Cardiac fibroblast (primary cell): ENCODE measurements at regions not wholly inside any gene's neighbourhood (a gene's known extent, or its start where the extent isn't known, plus 50 kb on each side); places are given as distances from the start of the nearest gene placed in this dataset.

Source experiments
- DNase-seq, 2 donors: peaks; one replicate each; pipeline versions ENCODE4 v3.0.0 to v3.0.0-alpha.2; 2010; ENCODE audit warnings: low read depth in 2 of 2
- H3K4me3 ChIP-seq, 2 donors: replicated peaks in 1 of 2; 1 replicate in 1 of 2; 2 replicates in 1 of 2; pipeline ENCODE4 v1.5.1; 2011; ENCODE audit warnings: low read depth in 2 of 2, low read length in 2 of 2, mild to moderate bottlenecking in 2 of 2, moderate library complexity in 1 of 2
- TF ChIP-seq, protein P1 (sequence below): IDR thresholded peaks from one replicate; pipeline ENCODE4 v1.5.1; 2011; ENCODE audit warnings: low read depth, mild to moderate bottlenecking, low read length, inconsistent platforms

DNA sequence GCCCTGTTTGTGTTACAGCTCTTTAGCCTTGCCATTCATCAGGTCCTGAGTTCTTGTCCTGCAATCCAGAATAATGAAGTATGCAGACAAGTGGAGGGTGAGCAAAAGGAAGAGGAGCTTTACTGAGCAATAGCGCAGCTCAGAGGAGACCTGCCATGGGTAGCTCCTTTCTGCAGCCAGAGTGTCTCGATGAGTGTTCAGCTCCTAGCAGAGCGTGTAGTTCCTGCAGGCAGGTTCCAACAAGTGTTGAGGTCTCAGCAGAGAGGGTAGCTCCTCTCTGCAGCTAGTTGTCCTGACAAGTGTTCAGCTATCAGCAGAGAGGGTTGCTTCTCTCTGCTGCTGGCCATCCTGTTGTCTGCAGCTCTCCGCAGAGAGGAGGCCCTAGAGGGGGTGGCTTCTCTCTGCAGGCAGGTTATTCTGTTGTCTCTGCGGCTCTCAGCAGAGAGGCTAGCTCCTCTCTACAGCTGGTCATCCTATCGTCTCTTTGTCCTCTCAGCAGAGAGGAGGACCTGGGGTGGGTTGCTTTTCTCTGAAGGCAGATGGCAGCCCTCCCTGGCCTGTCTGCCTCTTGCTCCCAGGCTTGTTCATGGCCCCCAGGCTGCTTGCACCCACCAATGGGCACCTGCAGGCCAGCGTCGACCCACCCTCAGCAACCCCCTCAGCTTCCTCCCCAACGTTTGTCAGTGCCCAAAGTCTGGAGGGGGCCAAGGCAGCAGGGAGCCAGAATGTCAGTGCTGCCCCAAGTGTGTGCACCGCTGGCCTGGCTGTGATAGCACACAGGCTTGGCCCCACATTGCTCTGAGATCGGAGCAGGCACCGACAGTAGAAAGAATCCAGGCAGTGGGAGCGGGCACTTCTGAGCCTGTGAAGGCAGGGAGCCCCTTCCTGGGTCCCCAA, 112.5 kb upstream of the RUNX3 start:
- no peak for DNase-seq
- TF ChIP-seq, protein P1, sequence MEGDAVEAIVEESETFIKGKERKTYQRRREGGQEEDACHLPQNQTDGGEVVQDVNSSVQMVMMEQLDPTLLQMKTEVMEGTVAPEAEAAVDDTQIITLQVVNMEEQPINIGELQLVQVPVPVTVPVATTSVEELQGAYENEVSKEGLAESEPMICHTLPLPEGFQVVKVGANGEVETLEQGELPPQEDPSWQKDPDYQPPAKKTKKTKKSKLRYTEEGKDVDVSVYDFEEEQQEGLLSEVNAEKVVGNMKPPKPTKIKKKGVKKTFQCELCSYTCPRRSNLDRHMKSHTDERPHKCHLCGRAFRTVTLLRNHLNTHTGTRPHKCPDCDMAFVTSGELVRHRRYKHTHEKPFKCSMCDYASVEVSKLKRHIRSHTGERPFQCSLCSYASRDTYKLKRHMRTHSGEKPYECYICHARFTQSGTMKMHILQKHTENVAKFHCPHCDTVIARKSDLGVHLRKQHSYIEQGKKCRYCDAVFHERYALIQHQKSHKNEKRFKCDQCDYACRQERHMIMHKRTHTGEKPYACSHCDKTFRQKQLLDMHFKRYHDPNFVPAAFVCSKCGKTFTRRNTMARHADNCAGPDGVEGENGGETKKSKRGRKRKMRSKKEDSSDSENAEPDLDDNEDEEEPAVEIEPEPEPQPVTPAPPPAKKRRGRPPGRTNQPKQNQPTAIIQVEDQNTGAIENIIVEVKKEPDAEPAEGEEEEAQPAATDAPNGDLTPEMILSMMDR = no peak

DNA sequence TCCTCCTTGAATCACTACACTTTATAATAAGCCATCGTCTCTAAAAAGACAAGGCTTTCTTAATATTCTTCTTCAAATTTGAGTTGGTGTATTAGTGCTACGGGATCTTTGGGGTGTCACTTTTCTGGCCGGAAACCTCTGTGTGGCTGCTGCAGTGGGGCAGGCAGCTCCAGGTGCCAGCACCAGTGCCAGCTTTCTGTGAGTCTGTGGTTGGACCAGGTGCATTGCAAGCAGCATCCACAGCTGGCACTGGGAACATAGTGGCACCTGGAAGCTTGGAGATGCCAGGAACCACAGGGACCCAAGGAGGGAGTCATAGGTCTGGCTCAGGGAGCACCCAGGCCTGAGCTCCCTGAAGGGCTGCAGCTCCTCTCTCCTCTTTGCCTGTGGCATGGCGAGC, 111.8 kb upstream of the RUNX3 start:
- no peak overlapping the region for H3K4me3 ChIP-seq
- TF ChIP-seq, protein P1 = no peak
- DNase-seq = no peak

More for the DNA sequence above, 112.5 kb upstream of the RUNX3 start:
- no peak overlapping the region for H3K4me3 ChIP-seq

DNA sequence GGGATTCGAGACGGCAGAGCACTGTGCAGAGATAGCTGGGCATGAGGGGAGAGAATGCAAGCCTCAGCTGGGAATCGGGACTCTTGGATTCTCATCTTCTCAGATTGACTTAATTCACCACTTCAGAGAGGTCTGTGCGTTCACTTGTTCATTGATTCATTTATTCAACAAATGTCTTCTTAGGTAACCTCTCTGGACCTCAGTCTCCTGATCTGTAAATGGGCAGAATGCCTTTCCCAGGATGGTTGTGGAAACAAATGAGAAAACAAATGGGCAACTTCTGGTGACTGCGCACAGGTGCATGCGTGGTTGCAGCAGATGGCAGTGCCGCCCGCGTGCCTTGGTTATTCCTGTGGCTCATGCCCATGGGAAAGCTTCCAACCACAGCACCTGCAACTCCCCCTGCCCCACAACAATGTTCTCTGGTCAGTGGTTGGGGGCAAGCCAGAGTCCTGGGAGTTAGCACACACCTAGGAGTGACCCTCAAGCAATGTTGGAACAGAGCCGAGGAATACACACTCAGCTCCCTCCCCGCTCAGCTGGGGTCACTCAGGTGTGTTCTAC, 110.1 kb upstream of the RUNX3 start:
- no peak overlapping the region for H3K4me3 ChIP-seq
- TF ChIP-seq, protein P1 = no peak
- DNase-seq = no peak

DNA sequence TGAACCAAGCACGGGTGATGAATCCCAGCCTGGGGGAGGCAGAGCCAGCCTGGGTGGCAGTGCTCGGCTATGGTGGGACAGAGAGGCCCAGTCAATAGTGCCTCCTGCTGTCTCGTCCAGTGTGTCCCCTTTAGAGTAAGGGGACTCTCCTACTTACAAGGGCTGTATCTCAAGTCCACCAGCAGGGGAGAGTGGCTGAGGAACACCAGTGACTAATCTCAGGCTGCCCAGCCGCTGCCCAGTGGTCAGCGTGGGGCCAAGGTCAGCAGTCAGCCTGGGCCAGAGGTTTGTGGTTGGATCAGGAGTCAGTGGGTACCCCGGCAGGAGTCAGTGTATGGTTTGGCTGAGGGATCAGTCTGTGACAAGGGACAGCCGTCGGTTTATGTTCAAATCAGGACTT, 109.2 kb upstream of the RUNX3 start:
- TF ChIP-seq, protein P1 = no peak
- no peak overlapping the region for H3K4me3 ChIP-seq
- no peak for DNase-seq

DNA sequence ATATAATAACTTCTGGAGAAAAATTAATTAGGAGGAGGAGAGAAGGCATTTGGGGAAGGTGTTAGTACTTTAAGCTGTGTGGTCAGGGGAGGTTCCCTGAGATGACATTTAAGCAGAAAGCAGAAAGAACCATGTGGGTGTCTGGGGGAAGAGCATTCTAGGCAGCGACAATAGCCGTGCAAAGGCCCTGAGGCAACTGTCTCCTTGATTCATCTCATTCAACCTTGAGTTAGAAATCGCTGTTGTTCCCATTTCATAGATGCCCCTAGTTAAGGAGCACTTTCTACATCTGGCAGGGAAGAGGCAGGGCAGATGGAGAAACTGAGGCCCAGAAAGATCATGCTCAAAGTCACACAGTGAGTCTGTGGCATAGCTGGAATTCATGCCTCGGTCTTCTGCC, 108.6 kb upstream of the RUNX3 start:
- TF ChIP-seq, protein P1 = no peak
- H3K4me3 ChIP-seq = no peak overlapping the region
- DNase-seq = no peak

DNA sequence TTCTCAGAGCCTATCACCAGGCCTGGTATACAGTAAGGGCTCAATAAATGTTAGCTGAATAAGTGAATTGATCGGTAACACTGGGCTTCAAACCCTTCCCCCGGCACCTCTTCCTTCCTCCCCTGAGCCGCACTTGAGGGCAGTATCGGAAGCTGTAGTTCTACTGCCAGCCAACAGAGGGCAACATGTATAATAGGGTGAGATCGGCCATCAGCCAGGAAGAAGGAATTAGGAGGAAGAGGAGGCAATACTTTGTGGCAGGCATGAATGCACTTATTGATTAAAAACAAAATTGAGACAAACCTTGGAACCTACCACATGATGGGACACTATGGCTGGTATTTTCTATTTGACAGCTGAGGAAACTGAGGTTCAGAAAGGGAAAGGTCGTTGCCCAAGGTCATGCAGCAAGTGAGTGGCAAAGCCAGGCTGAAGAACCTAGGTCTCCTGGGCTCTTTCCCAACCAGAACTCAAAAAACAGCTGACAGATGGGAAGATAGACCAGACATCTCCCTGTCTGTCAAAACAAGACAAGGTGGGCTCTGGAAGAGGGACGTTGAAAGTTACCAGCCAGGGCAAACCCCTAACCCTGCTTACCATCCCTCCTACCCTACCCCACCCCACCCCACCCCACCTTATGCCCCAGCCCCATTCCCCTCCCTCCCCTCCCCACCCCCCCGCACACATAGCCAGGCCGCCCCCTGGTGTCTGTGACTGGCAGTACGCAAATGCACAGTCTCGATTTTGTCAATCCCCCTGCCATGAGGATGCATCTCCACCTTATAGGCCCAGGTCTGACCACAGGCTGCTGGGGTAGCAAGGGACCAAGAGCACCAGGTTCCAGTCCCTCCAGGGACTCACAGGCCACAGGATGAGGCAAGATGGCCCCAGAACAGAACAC, 107.3 kb upstream of the RUNX3 start:
- peak; percentile 25 to 42 for DNase-seq
- TF ChIP-seq, protein P1 = peak; percentile 82
- no peak overlapping the region for H3K4me3 ChIP-seq
